HUES6 (cell line): ENCODE measurements at regions not wholly inside any gene's neighbourhood (a gene's known extent, or its start where the extent isn't known, plus 50 kb on each side); places are given as distances from the start of the nearest gene placed in this dataset.

Source experiments
- H3K27ac ChIP-seq: 2 replicates; pipeline ENCODE4 v1.7.0; 2013; ENCODE audit warnings: low read depth, mild to moderate bottlenecking, low read length, inconsistent platforms
- H3K27me3 ChIP-seq: 2 replicates; pipeline ENCODE4 v1.6.1; 2013; ENCODE audit warnings: low read length; ENCODE audit not compliant: control insufficient read depth, insufficient read depth
- H3K36me3 ChIP-seq: 2 replicates; pipeline ENCODE4 v1.6.1; 2013; ENCODE audit warnings: low read length; ENCODE audit not compliant: control insufficient read depth, insufficient read depth
- H3K4me1 ChIP-seq: 2 replicates; pipeline ENCODE4 v1.6.1; 2013; ENCODE audit warnings: low read length; ENCODE audit not compliant: control insufficient read depth, insufficient read depth
- H3K4me3 ChIP-seq: 2 replicates; pipeline ENCODE4 v1.5.1; 2013; ENCODE audit warnings: low read depth, low read length
- H3K9ac ChIP-seq: one replicate; pipeline ENCODE4 v1.6.1; 2013; ENCODE audit warnings: mild to moderate bottlenecking, low read length
- H3K9me3 ChIP-seq: 2 replicates; pipeline ENCODE4 v1.6.1; 2013; ENCODE audit warnings: low read depth, low read length; ENCODE audit not compliant: control insufficient read depth, insufficient read depth

DNA sequence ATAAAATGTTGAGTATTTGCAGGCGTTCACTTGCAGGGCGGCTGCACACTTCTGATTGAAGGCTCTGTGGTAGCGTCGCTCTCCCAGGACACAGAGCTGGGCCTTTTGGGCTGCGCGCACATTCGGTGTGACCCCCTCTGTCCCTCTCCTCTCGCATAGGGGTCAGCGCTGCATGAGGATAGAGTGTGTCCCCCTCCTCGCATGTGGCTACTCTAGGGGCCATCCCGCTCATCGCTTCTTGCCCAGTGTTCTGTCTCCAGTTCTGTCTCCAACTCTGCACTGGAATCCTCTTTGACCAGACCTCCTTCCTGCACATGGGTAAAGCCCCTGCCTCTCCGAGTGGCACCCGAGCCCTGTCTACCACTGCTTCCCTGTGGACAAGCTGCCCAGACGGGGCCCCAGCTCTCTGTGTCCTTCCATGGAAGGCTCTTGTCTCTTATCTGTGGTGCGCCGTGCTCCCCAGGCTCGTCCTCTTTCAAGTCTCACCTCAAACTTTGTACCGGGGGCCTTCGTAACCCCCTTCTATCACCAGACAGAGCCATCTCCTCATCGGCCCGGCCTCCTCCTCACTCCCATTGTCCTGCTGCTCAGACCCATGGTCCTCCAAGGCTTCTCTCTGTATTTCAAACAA, 278.0 kb upstream of the HDAC4 start:
- Histone ChIP-seq H3K9ac (no peak overlapping the region), H3K9me3 (peaks cover 3% of the 10 kb centered on the region; the same call in 1 of the 2 replicates), H3K27ac (no peak overlapping the region), H3K27me3 (no peaks in the 10 kb centered on the region), H3K4me1 (no peaks in the 10 kb centered on the region), H3K4me3 (no peak overlapping the region), H3K36me3 (no peaks in the 10 kb centered on the region)

DNA sequence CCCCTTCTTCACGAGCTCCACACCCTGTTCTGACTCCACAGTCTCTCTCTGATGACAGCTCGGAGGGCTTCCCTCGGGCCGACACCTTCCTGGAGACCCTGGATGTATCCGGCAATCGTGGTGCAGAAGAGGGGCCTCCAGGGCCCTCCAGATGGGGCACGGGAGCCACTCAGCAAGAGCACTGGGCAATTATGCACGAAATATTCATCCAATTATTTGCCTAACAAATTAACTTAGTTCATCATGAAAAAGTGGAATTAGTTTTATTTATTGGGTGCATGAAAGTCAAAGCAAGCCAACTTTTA, 277.3 kb upstream of the HDAC4 start:
- Histone ChIP-seq H3K9me3 (peaks cover 3% of the 10 kb centered on the region; the same call in 1 of the 2 replicates), H3K9ac (no peak overlapping the region), H3K27ac (no peak overlapping the region), H3K27me3 (no peaks in the 10 kb centered on the region), H3K36me3 (no peaks in the 10 kb centered on the region), H3K4me1 (no peaks in the 10 kb centered on the region), H3K4me3 (no peak overlapping the region)

DNA sequence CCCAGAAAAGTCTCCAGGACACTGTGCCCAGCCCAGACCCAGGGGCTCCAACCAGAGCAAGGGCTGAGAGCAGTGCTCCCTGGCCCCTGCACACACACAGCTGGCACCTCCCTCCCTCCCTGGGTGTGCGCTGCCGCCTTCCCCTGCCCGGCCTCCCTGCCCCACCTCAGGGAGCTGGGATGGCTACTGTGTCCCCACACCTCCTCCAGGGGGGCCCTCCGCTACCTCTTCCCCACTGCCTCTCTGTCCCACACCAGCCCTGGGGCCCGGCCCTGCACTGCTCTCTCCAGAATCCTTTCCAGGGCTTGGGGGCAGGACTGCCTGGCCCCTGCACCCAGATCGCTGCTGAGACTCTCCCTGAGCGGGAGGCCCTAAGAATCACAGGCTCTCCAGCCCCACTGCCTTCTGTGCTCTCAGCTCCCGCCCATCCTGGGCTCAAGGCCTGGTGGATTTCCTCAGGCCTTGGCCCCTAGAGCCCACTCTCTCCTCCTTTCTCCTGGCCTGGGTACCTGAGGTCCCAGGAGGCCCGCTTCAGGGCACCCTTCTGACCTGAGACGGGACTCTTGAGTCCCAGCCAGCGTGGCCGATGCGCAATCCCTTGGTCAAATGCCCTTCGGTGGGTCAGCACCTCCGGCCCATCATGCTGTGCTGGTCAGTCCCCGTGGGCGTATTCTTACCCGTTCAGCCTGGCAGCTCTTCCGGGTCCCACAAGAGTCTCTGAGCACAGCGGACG, 276.8 kb upstream of the HDAC4 start:
- Histone ChIP-seq H3K27ac (no peak overlapping the region), H3K9ac (no peak overlapping the region), H3K4me3 (no peak overlapping the region), H3K27me3 (no peaks in the 10 kb centered on the region), H3K9me3 (no peaks in the 10 kb centered on the region), H3K4me1 (no peaks in the 10 kb centered on the region), H3K36me3 (no peaks in the 10 kb centered on the region)

- H3K36me3 ChIP-seq: no peaks in the 10 kb centered on the region
- H3K4me1 ChIP-seq: no peaks in the 10 kb centered on the region
- no peaks in the 10 kb centered on the region for H3K27me3 ChIP-seq
- H3K27ac ChIP-seq: no peak overlapping the region
- no peak overlapping the region for H3K9ac ChIP-seq
- no peaks in the 10 kb centered on the region for H3K9me3 ChIP-seq
- no peak overlapping the region for H3K4me3 ChIP-seq
These were observed 276.1 kb upstream of the HDAC4 start for GRCh38 chr2:239676716-239677452.

- Histone ChIP-seq H3K4me1 (no peaks in the 10 kb centered on the region), H3K4me3 (no peak overlapping the region), H3K9me3 (no peaks in the 10 kb centered on the region), H3K9ac (no peak overlapping the region), H3K27ac (no peak overlapping the region), H3K36me3 (no peaks in the 10 kb centered on the region), H3K27me3 (no peaks in the 10 kb centered on the region)
These were observed 275.3 kb upstream of the HDAC4 start for GRCh38 chr2:239675826-239676715.

- H3K27me3 ChIP-seq: no peaks in the 10 kb centered on the region
- H3K27ac ChIP-seq: no peak overlapping the region
- no peaks in the 10 kb centered on the region for H3K36me3 ChIP-seq
- H3K9ac ChIP-seq: no peak overlapping the region
- H3K9me3 ChIP-seq: no peaks in the 10 kb centered on the region
- no peak overlapping the region for H3K4me3 ChIP-seq
- H3K4me1 ChIP-seq: no peaks in the 10 kb centered on the region
These were observed 274.4 kb upstream of the HDAC4 start for GRCh38 chr2:239674981-239675825.

DNA sequence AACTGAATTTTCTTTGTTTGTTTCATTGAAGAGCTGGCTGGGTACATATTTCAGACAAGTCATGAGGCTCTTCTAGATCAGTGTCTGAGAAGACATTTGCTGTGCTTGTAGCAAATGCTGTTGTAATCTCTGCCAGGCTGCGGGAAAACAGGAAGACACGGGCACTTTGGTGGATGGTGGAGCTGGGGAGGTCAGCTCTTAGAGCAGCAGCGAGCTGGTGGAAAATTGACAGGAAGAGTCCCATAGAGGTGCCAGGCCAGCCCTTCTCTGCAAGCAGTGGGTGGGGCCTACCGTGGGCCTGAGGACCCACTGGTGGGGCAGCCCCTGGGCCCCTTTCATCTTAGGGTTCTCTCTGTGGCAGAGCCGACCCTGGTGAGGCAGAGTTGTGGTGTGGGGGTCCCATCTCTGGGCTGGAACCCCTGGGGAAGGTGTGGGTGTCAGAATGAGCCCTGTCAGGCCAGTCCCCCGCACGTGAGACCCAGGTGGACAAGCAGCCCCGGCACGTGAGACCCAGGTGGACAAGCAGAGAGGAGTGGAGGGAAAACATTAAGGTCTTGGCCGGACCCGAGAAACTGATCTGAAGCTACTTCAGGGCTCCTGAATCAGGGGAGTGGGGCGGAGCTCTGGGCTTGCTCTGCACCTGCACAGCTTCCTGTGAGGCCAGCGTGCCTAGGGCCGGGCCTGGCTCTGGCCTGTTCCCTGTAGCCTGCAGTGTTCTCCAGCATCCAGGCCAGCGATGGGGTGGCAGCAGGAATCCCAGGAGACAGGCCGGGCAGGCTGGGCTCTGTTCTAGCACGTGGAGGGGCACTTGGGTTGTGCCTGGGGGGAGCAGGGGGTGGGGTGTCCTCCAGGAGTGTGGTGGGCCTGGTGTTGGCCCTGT, 273.5 kb upstream of the HDAC4 start:
- H3K27me3 ChIP-seq: no peaks in the 10 kb centered on the region

DNA sequence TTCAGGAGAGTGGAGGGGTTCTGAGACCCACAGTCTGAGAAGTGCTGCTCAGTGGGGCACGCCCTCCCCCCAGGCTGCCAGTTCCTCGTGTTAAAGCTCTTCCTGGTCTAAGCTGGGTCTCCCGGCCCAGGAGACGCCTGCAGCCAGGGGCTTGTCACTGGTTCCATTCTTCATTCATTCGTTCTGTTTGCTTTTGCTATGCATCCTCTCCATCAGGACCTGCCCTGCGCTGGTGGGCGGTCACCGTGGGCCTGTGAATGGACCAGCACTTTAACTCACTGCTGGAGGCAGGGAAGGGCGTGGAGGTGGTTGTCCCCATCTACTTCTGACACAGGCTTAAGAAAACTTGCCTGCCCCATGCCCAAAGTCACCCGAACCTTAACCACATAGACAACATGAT, 272.8 kb upstream of the HDAC4 start:
- Histone ChIP-seq H3K4me3 (no peak overlapping the region), H3K27me3 (no peaks in the 10 kb centered on the region), H3K36me3 (no peaks in the 10 kb centered on the region)

More for the DNA sequence above, 273.5 kb upstream of the HDAC4 start:
- Histone ChIP-seq H3K9me3 (no peaks in the 10 kb centered on the region), H3K27ac (no peak overlapping the region), H3K4me1 (no peaks in the 10 kb centered on the region), H3K4me3 (no peak overlapping the region), H3K9ac (no peak overlapping the region), H3K36me3 (no peaks in the 10 kb centered on the region)

GRCh38 chr2:239671916-239672849, 271.4 kb upstream of the HDAC4 start:
- no peaks in the 10 kb centered on the region for H3K27me3 ChIP-seq
- no peaks in the 10 kb centered on the region for H3K36me3 ChIP-seq
- H3K4me3 ChIP-seq: no peak overlapping the region
- no peaks in the 10 kb centered on the region for H3K9me3 ChIP-seq
- no peak overlapping the region for H3K9ac ChIP-seq
- H3K4me1 ChIP-seq: no peaks in the 10 kb centered on the region
- H3K27ac ChIP-seq: no peak overlapping the region

More for the DNA sequence above, 272.8 kb upstream of the HDAC4 start:
- no peaks in the 10 kb centered on the region for H3K9me3 ChIP-seq
- H3K9ac ChIP-seq: no peak overlapping the region
- H3K27ac ChIP-seq: no peak overlapping the region
- H3K4me1 ChIP-seq: no peaks in the 10 kb centered on the region
